ENCODE measurements at regions not wholly inside any gene's neighbourhood (a gene's known extent, or its start where the extent isn't known, plus 50 kb on each side); places are given as distances from the start of the nearest gene placed in this dataset.

DNA sequence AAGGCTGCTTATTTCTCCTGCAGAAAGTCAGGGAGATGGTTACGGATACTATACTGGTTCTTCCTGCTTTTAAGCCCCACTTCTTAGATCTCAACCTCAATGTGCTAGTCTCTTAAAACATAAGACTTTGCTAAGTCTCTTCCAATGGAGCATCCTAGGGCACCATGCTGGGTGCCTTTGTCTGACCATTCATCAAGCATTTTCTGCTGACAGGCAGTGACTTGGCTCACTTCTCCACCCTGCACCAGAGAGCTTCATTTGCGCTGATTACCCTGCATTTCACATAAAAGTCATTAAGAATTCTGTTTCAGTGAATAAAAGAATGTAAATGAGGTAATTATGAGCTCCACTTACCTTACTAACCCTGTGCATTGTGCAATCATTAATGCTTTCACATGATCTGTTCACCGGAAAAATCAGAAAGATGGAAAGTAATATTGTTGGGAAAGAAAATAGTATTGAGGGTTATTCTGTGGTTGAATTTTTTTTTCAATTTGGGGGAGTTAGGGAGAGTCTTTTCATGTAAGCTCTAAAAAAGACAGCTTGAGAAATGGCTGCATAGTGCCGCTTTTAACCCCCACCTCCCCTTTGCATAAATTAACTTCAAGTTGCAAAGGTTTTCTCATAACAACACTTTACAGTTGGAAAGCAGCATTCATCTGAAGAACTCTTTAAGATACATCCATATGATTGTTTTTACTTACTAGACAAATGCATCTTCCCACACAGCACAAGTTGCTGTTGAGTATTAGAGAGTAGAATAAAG lies 677.3 kb upstream of the KIRREL3 start:
- Histone ChIP-seq H3K27ac (ENCODE audit: insufficient read depth, low read depth, low read length) (no peak overlapping the region), H3K4me1 (ENCODE audit: control insufficient read depth, extremely low read depth, insufficient read depth, low read length) (no peaks in the 10 kb centered on the region), H3K79me2 (ENCODE audit: control insufficient read depth, insufficient read depth, low read length) (no peaks in the 10 kb centered on the region), H3K9ac (replicated peaks; ENCODE audit: extremely low read depth, insufficient read depth, low read length) (no peak overlapping the region), H3K27me3 (ENCODE audit: control insufficient read depth in 2 of 2, insufficient read depth in 2 of 2, low read length in 2 of 2) (no peaks in the 10 kb centered on the region), H3K4me2 (ENCODE audit: insufficient read depth, low read length) (no peak overlapping the region), H3K4me3 (replicated peaks in 1 of 3; ENCODE audit: insufficient read depth in 1 of 3, low read depth in 1 of 3, low read length in 3 of 3) (no peak overlapping the region), H3K36me3 (ENCODE audit: control insufficient read depth in 2 of 2, extremely low read depth in 1 of 2, insufficient read depth in 2 of 2, low read length in 2 of 2) (no peaks in the 10 kb centered on the region), H4K20me1 (replicated peaks; ENCODE audit: control insufficient read depth, extremely low read depth, insufficient read depth, low read length) (no peaks in the 10 kb centered on the region), H3K9me1 (replicated peaks; ENCODE audit: control insufficient read depth, extremely low read depth, insufficient read depth, low read length) (no peaks in the 10 kb centered on the region), H2AFZ (ENCODE audit: low read depth, low read length) (no peak overlapping the region), H3K9me3 (replicated peaks; ENCODE audit: control insufficient read depth, insufficient read depth, low read length) (no peaks in the 10 kb centered on the region)
- intact Hi-C loops (cut with micrococcal nuclease) (no loop called here), dilution Hi-C loops (cut with MboI; ENCODE audit: extremely low pct_ligation_motif_present, low sequenced_read_pairs) (no loop called here)
- ChIA-PET POLR2A (no interaction called here), CTCF (no interaction called here)
- DNase-seq (ENCODE audit: low read depth, low spot score) (no peak), FAIRE-seq (no peak)
- BruUV-seq (replicated peaks) = no TSS peak
- TF ChIP-seq POLR2A (IDR thresholded peaks at IDR 0.05; ENCODE audit: low read depth, low read length) (no peak), MAX (IDR thresholded peaks at IDR 0.05; ENCODE audit: insufficient read depth, insufficient read length) (no peak), MYC (IDR thresholded peaks at IDR 0.05; ENCODE audit: low read depth, low read length) (no peak), CTCF (IDR thresholded peaks at IDR 0.05; ENCODE audit: extremely low read depth in 1 of 2, insufficient read depth in 1 of 2, low read depth in 1 of 2, low read length in 2 of 2) (no peak), EZH2 (IDR thresholded peaks at IDR 0.05; ENCODE audit: borderline replicate concordance, low read depth, low read length, severe bottlenecking) (no peak), GATA2 (IDR thresholded peaks at IDR 0.05; ENCODE audit: insufficient read depth, insufficient read length, low read depth, low read length) (no peak), JUN (IDR thresholded peaks at IDR 0.05; ENCODE audit: borderline replicate concordance, insufficient read depth, insufficient read length, low read depth) (no peak), POLR2AphosphoS5 (IDR thresholded peaks at IDR 0.05; ENCODE audit: insufficient read depth, low read depth, low read length) (no peak), FOS (IDR thresholded peaks at IDR 0.05; ENCODE audit: borderline replicate concordance, insufficient read depth, low read length) (no peak)

Measured in endothelial cell of umbilical vein (primary cell).